Left lung (tissue), 4 donors: ENCODE measurements at regions not wholly inside any gene's neighbourhood (a gene's known extent, or its start where the extent isn't known, plus 50 kb on each side); places are given as distances from the start of the nearest gene placed in this dataset.

Source experiments
- ATAC-seq: fragments of 200-7000 bp; cut with Tn5 transposase; one replicate; pipeline ENCODE4 v1.9.1; 2020; ENCODE audit warnings: moderate library complexity
- DNase-seq, 4 donors: peaks; one replicate each; pipeline ENCODE4 v3.0.0-alpha.2; 2013 to 2020
- H3K27ac ChIP-seq, 2 donors: fragments of 200-600 bp; sonication (generic) in 1 of 2; one replicate each; pipeline versions ENCODE4 v1.5.0 to v1.8.0; 2020 to 2021
- H3K27me3 ChIP-seq, 2 donors: fragments of 200-600 bp; sonication (generic) in 1 of 2; one replicate each; pipeline versions ENCODE4 v1.5.0 to v1.8.0; 2020 to 2021
- H3K36me3 ChIP-seq, 2 donors: fragments of 200-600 bp; sonication (generic) in 1 of 2; one replicate each; pipeline versions ENCODE4 v1.5.0 to v1.8.0; 2020 to 2021
- H3K4me1 ChIP-seq, 2 donors: fragments of 200-600 bp; one replicate each; pipeline ENCODE4 v1.8.0; 2021
- H3K4me3 ChIP-seq, 2 donors: fragments of 200-600 bp; sonication (generic) in 1 of 2; one replicate each; pipeline versions ENCODE4 v1.5.0 to v1.8.0; 2020 to 2021; ENCODE audit warnings: mild to moderate bottlenecking in 1 of 2
- H3K9me3 ChIP-seq, 2 donors: fragments of 200-600 bp; sonication (generic) in 1 of 2; one replicate each; pipeline versions ENCODE4 v1.5.0 to v1.8.0; 2020 to 2021
- CTCF ChIP-seq, 2 donors: fragments of 200-600 bp; sonication (generic) in 1 of 2; IDR thresholded peaks; one replicate each; pipeline versions ENCODE4 v1.5.0 to v1.8.0; 2021; ENCODE audit warnings: antibody characterized with exemption in 2 of 2
- intact Hi-C, 2 donors: fragments of 100-400 bp; cut with DNase I; formaldehyde crosslinking; loops; one replicate each; pipeline versions ENCODE4 v1.11.2 to v1.14.2; 2022
- donor health status: DM: no; HTN: yes; CAD: no.
- donor health status: DM: no; HTN: no; CAD: no.

- H3K4me1 ChIP-seq: no peaks in the 10 kb centered on the region
- TF ChIP-seq CTCF (IDR thresholded peaks at IDR 0.05): no peak
- H3K36me3 ChIP-seq: no peaks in the 10 kb centered on the region
- no peak overlapping the region for H3K27ac ChIP-seq
- DNase-seq (peak in 2 of 4 donors; percentile 78 to 85), ATAC-seq (no peak)
- H3K27me3 ChIP-seq: no peaks in the 10 kb centered on the region
- intact Hi-C loops: no loop called here
- no peak overlapping the region for H3K4me3 ChIP-seq
- no peaks in the 10 kb centered on the region for H3K9me3 ChIP-seq
Measured at GRCh38 chr4:123068081-123068480, 145.7 kb upstream of the NUDT6 start.

GRCh38 chr4:123072060-123072459 lies 149.7 kb upstream of the NUDT6 start:
- no peak overlapping the region for H3K27ac ChIP-seq
- no peaks in the 10 kb centered on the region for H3K9me3 ChIP-seq
- no peaks in the 10 kb centered on the region for H3K4me1 ChIP-seq
- H3K27me3 ChIP-seq: no peaks in the 10 kb centered on the region
- H3K4me3 ChIP-seq: no peak overlapping the region
- DNase-seq (no peak), ATAC-seq (no peak)
- intact Hi-C loops: no loop called here
- no peaks in the 10 kb centered on the region for H3K36me3 ChIP-seq
- TF ChIP-seq CTCF (IDR thresholded peaks at IDR 0.05): no peak

- H3K9me3 ChIP-seq: no peaks in the 10 kb centered on the region
- H3K4me3 ChIP-seq: no peak overlapping the region
- H3K36me3 ChIP-seq: no peaks in the 10 kb centered on the region
- no peak for TF ChIP-seq CTCF (IDR thresholded peaks at IDR 0.05)
- ATAC-seq: no peak
- H3K4me1 ChIP-seq: no peaks in the 10 kb centered on the region
- H3K27ac ChIP-seq: no peak overlapping the region
- DNase-seq: no peak
- intact Hi-C loops: no loop called here
- no peaks in the 10 kb centered on the region for H3K27me3 ChIP-seq
Measured at GRCh38 chr4:123073650-123074049, 151.3 kb upstream of the NUDT6 start.

GRCh38 chr4:123077330-123077729 lies 154.9 kb upstream of the NUDT6 start:
- DNase-seq (no peak), ATAC-seq (no peak)
- H3K27ac ChIP-seq: no peak overlapping the region
- no peak for TF ChIP-seq CTCF (IDR thresholded peaks at IDR 0.05)
- H3K4me3 ChIP-seq: no peak overlapping the region
- H3K36me3 ChIP-seq: no peaks in the 10 kb centered on the region
- intact Hi-C loops: no loop called here
- no peaks in the 10 kb centered on the region for H3K4me1 ChIP-seq
- H3K27me3 ChIP-seq: no peaks in the 10 kb centered on the region
- H3K9me3 ChIP-seq: no peaks in the 10 kb centered on the region

DNA sequence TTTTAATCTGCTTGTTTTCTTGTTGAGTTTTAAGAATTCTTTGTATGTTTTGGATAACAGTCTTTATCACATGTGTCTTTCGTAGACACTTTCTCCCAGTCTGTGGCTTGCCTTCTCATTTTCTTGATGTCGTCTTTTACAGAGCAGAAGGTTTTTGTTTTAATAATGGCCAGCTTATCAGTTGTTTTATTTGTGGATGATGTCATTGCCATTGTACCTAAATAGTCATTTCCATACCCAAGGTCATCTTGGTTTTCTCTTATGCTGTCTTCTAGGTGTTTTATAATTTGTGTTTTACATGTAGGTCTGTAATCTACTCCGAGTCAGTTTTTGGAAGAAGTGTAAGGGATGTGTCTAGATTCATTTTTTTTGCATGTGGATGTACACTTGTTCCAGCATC lies 159.6 kb upstream of the NUDT6 start:
- H3K4me3 ChIP-seq: no peak overlapping the region
- H3K9me3 ChIP-seq: no peaks in the 10 kb centered on the region
- no peaks in the 10 kb centered on the region for H3K4me1 ChIP-seq
- DNase-seq (no peak), ATAC-seq (no peak)
- TF ChIP-seq CTCF (IDR thresholded peaks at IDR 0.05): no peak
- H3K36me3 ChIP-seq: no peaks in the 10 kb centered on the region
- H3K27me3 ChIP-seq: no peaks in the 10 kb centered on the region
- intact Hi-C loops: no loop called here
- H3K27ac ChIP-seq: no peak overlapping the region
